Adipocyte (in vitro differentiated cells): ENCODE measurements at regions not wholly inside any gene's neighbourhood (a gene's known extent, or its start where the extent isn't known, plus 50 kb on each side); places are given as distances from the start of the nearest gene placed in this dataset.
"Not testable (repeated sequence)": the region's sequence is repeated elsewhere in the genome, so short reads cannot be mapped to it uniquely, and the experiment has no call there.

Experiments used
- DNase-seq: peaks from one replicate; pipeline ENCODE4 v3.0.0-alpha.2; 2015; ENCODE audit warnings: low read depth
- H3K27me3 ChIP-seq: replicated peaks from 2 replicates; pipeline ENCODE4 v1.7.0; 2013; ENCODE audit warnings: mild to moderate bottlenecking, low read length, moderate library complexity; ENCODE audit not compliant: control insufficient read depth, insufficient read depth
- H3K36me3 ChIP-seq: 2 replicates; pipeline ENCODE4 v1.7.0; 2013; ENCODE audit warnings: low read length, mild to moderate bottlenecking, moderate library complexity; ENCODE audit not compliant: control insufficient read depth, insufficient read depth, severe bottlenecking
- H3K4me1 ChIP-seq: 2 replicates; pipeline ENCODE4 v1.7.0; 2013; ENCODE audit warnings: mild to moderate bottlenecking, low read length, moderate library complexity; ENCODE audit not compliant: control insufficient read depth, insufficient read depth
- H3K4me3 ChIP-seq: 2 replicates; pipeline ENCODE4 v1.7.0; 2013; ENCODE audit warnings: mild to moderate bottlenecking, low read length, moderate library complexity
- H3K9ac ChIP-seq: 2 replicates; pipeline ENCODE4 v1.7.0; 2013; ENCODE audit warnings: mild to moderate bottlenecking, low read length, moderate library complexity
- H3K9me3 ChIP-seq: 2 replicates; pipeline ENCODE4 v1.7.0; 2013; ENCODE audit warnings: mild to moderate bottlenecking, low read length, moderate library complexity; ENCODE audit not compliant: control insufficient read depth

GRCh38 chr13:33649212-33649878 is 168.6 kb upstream of the RFC3 start:
- no peaks in the 10 kb centered on the region for H3K27me3 ChIP-seq
- no peak overlapping the region for H3K4me3 ChIP-seq
- peak; percentile 41 for DNase-seq

DNA sequence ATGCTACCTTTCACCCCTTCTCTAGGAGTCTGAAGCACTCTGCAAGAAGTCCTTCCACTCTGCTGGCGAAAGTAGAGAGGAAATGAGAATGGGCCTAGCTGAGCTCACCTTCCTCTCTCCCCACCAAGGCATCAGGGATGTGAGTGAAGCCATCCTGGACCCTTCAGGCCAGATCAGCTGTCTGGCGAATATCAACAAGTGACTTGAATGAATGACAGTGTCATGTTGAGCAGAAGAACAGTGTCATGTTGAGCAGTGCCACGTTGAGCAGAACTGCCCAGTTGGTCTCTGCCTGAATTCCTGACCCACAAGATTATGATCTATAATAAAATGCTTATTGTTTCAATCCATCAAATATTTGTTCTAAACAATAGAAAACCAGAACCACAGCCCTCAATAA is 166.2 kb upstream of the RFC3 start:
- Histone ChIP-seq H3K9me3 (no peaks in the 10 kb centered on the region), H3K4me1 (peaks cover 9% of the 10 kb centered on the region), H3K36me3 (no peaks in the 10 kb centered on the region), H3K4me3 (no peak overlapping the region), H3K9ac (no peak overlapping the region), H3K27me3 (no peaks in the 10 kb centered on the region)
- no peak for DNase-seq

More at GRCh38 chr13:33649212-33649878, 168.6 kb upstream of the RFC3 start:
- Histone ChIP-seq H3K9me3 (no peaks in the 10 kb centered on the region), H3K9ac (no peak overlapping the region), H3K36me3 (no peaks in the 10 kb centered on the region), H3K4me1 (peaks cover 31% of the 10 kb centered on the region)

DNA sequence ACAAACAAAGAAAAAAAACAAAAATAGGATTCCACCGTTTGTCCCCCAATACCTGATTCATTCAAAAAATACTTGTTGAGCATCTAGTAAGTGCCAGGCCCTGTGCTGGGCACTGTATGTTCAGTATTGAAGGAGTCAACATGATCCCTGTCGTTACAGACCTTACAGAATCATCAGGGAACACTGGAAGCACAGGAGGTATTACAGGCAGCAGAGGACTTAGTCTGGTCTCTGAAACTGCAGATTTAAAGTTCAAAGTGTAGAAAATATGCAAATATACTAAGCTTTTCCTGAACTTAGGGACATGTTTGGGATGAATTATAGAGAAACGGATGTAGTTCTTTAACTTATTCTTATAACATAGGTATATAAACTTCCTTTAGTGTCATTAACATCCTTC is 160.7 kb upstream of the RFC3 start:
- H3K36me3 ChIP-seq, result no peaks in the 10 kb centered on the region

GRCh38 chr13:33659466-33659865 is 158.5 kb upstream of the RFC3 start:
- no peak for DNase-seq
- no peaks in the 10 kb centered on the region for H3K9me3 ChIP-seq
- H3K4me3 ChIP-seq, result no peak overlapping the region
- H3K27me3 ChIP-seq, result no peaks in the 10 kb centered on the region
- H3K4me1 ChIP-seq, result no peaks in the 10 kb centered on the region
- H3K36me3 ChIP-seq, result no peaks in the 10 kb centered on the region
- no peak overlapping the region for H3K9ac ChIP-seq

More for the DNA sequence above, 160.7 kb upstream of the RFC3 start:
- no peak overlapping the region for H3K9ac ChIP-seq
- no peak overlapping the region for H3K4me3 ChIP-seq
- H3K27me3 ChIP-seq, result no peaks in the 10 kb centered on the region
- H3K9me3 ChIP-seq, result no peaks in the 10 kb centered on the region
- DNase-seq, result no peak
- no peaks in the 10 kb centered on the region for H3K4me1 ChIP-seq

GRCh38 chr13:33659894-33660293 is 158.1 kb upstream of the RFC3 start:
- Histone ChIP-seq H3K4me3 (no peak overlapping the region), H3K36me3 (no peaks in the 10 kb centered on the region), H3K27me3 (no peaks in the 10 kb centered on the region), H3K9me3 (no peaks in the 10 kb centered on the region), H3K9ac (no peak overlapping the region), H3K4me1 (no peaks in the 10 kb centered on the region)
- DNase-seq, result no peak

- no peak for DNase-seq
Measured at GRCh38 chr13:33662392-33662791, 155.6 kb upstream of the RFC3 start.

DNA sequence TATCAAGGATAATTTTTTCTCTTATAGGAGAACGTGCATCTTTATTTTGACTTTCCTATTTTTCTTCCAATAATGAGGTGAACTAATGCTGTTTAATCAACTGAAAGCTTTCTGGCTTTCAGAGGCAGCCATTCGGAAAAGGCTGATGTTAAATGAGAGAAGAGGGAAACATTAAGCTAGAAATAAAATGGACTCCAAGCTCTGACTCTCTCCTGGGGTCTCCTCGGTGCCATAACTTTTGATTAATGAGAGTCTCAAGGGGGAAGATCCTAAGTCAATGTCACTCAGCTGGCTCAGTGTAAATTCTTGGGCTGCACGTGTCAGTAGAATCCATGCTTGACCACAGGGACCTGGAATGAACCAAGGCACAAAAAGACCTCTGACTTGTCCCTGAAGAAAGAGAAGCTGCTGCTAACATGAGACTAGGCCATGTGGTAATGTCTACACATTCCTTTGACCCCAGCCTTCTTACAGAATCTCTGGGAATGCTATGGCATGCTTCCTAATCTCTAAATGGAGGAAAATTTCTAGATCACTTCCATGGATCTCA is 152.2 kb upstream of the RFC3 start:
- Histone ChIP-seq H3K9me3 (no peaks in the 10 kb centered on the region), H3K27me3 (no peaks in the 10 kb centered on the region), H3K9ac (no peak overlapping the region), H3K4me3 (no peak overlapping the region), H3K4me1 (no peaks in the 10 kb centered on the region), H3K36me3 (no peaks in the 10 kb centered on the region)
- DNase-seq, result no peak

More at GRCh38 chr13:33662392-33662791, 155.6 kb upstream of the RFC3 start:
- H3K9ac ChIP-seq, result no peak overlapping the region
- H3K9me3 ChIP-seq, result no peaks in the 10 kb centered on the region
- no peaks in the 10 kb centered on the region for H3K27me3 ChIP-seq
- H3K4me3 ChIP-seq, result no peak overlapping the region
- H3K36me3 ChIP-seq, result no peaks in the 10 kb centered on the region
- no peaks in the 10 kb centered on the region for H3K4me1 ChIP-seq

DNA sequence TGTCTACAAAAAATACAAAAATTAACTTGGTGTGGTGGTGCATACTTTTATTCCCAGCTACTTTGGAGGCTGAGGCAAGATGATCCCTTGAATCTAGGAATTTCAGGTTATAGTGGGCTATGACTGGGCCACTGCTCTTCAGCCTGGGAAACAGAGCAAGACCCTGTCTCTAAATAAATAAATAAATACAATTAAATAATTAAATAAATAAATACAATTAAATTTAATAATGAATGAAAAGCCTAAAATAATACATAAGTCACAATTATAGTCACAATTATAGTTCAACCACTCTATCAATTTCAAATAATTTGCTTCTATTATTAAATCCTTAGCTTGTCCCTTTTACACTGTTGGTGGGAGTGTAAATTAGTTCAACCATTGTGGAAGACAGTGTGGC is 146.4 kb upstream of the RFC3 start:
- Histone ChIP-seq H3K36me3 (no peaks in the 10 kb centered on the region), H3K27me3 (no peaks in the 10 kb centered on the region), H3K4me3 (no peak overlapping the region), H3K9ac (no peak overlapping the region), H3K9me3 (no peaks in the 10 kb centered on the region), H3K4me1 (peaks cover 3% of the 10 kb centered on the region)
- no peak for DNase-seq

- H3K9me3 ChIP-seq, H3K36me3 ChIP-seq, DNase-seq, H3K27me3 ChIP-seq, H3K4me3 ChIP-seq, H3K9ac ChIP-seq, H3K4me1 ChIP-seq: not testable (repeated sequence)
Measured at GRCh38 chr13:33672022-33672421, 145.9 kb upstream of the RFC3 start.

DNA sequence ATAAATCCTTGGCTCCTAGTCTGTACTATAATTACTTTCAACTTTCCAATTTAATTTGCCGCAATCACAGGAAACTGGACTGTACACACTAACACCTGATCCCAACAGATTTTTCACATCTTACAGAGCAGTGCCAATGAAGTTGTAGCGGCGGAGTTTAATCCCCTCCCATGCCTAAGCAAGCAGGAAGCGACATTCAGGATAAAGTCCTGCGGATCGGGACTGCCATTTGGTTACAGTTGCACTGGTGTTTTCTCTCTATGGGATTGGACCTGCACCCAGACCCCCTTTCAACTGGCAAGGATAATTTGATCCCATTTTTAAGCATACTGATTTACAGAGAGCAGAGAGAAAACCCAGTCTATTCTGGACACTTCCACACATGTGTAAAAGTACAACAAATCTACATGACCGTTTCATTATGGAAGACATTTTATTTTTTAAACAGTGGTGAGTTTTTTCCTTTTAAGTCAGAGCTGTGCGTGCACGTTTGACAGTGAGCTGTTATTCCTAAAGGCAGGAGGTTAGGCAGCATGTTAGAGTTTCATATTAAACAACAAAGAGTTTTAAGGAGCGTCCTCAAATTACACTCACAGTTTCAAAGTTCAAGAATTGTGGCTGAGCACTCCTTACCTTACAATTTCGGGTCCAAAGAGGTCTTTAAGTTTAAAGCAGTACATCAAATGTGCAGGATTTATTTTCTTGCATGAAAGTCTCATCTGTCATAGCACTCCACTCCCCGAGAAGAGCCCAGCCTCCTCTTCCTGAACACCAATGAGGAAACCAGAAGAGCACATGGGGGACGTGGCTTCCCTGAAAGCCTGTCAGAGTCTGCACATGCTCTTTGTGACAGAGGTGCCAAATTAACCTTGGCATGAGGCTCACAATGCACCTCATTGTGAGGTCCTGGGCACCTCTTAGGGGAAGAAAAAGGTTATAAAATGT is 141.6 kb upstream of the RFC3 start:
- Histone ChIP-seq H3K36me3 (no peaks in the 10 kb centered on the region), H3K4me1 (peaks cover 17% of the 10 kb centered on the region), H3K27me3 (no peaks in the 10 kb centered on the region), H3K4me3 (peak overlapping the region; percentile 80), H3K9ac (peak overlapping the region; percentile 73), H3K9me3 (no peaks in the 10 kb centered on the region)
- DNase-seq, result peak; percentile 79

DNA sequence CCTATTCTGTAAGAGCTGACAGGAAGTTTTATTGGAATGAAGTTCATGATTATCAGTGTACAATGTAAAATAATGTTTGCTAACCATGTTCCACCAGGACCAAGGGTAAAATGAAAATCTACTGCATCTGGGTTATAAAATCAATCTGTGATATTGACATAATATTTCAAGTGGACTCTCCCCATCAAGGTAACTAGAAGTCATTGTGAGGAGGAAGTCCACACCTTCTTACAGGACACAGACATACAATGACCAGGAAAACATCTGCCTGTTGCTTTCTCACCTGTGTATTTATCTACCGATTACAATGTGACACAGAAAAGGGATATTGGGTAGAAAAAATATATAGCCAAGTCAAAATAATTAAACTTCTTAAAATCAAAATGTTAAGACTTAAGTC is 140.7 kb upstream of the RFC3 start:
- Histone ChIP-seq H3K9ac (no peak overlapping the region), H3K27me3 (no peaks in the 10 kb centered on the region), H3K4me1 (peaks cover 17% of the 10 kb centered on the region), H3K36me3 (no peaks in the 10 kb centered on the region), H3K9me3 (no peaks in the 10 kb centered on the region), H3K4me3 (no peak overlapping the region)
- no peak for DNase-seq
